Left ventricle myocardium superior (tissue), 1 donor: ENCODE measurements at regions not wholly inside any gene's neighbourhood (a gene's known extent, or its start where the extent isn't known, plus 50 kb on each side); places are given as distances from the start of the nearest gene placed in this dataset.
"Not testable (repeated sequence)": the region's sequence is repeated elsewhere in the genome, so short reads cannot be mapped to it uniquely, and the experiment has no call there.

Experiments used
- ATAC-seq: fragments of 200-7000 bp; cut with Tn5 transposase; one replicate; pipeline ENCODE4 v1.9.1; 2020; ENCODE audit warnings: mild to moderate bottlenecking, moderate library complexity
- DNase-seq: peaks from one replicate; pipeline ENCODE4 v3.0.0-alpha.2; 2020
- intact Hi-C: fragments of 100-400 bp; cut with micrococcal nuclease; formaldehyde crosslinking; loops from one replicate; pipeline ENCODE4 v1.11.0; 2022
- donor health status: DM: no; HTN: yes; CAD: no; lungs with severe emphysema.

- intact Hi-C loops: no loop called here
- DNase-seq: peak; percentile 15
- no peak for ATAC-seq
Observed at GRCh38 chr7:9029681-9030530, 596.5 kb downstream of the NXPH1 start.

GRCh38 chr7:9030976-9031375, 597.6 kb downstream of the NXPH1 start:
- intact Hi-C loops: no loop called here
- ATAC-seq (no peak), DNase-seq (no peak)

GRCh38 chr7:9031386-9031785, 598.0 kb downstream of the NXPH1 start:
- DNase-seq: no peak
- no peak for ATAC-seq
- intact Hi-C loops: no loop called here

GRCh38 chr7:9036080-9036479, 602.7 kb downstream of the NXPH1 start:
- intact Hi-C loops: no loop called here
- DNase-seq (no peak), ATAC-seq (no peak)

DNA sequence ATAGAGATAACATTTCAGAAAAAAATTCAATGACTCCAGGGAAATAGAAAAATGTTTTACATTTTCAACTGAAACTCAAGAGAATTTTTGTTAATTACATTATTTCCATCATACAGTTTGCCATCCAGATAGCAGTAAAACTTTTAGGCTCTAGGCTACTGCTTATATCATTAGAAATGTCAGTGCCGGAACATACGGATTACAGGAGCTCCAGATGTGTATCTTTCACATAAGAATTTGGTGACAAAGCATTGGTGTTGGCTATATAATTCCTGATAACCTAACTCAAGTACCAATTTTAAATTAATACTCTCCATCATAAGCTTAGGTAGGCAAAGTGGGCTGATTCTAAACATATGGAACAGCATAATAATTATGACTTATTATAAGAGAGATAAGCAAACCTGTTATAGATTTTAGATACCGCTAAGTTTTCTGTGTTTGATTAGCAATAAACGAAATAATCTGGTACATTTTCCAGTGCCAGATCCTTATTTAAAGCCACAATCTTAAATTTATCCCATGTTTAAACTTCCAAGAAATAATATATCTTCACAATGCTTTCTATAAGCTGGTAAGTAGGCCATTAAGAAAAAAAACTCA, 637.9 kb downstream of the NXPH1 start:
- ATAC-seq (no peak), DNase-seq (no peak)
- intact Hi-C loops: no loop called here

DNA sequence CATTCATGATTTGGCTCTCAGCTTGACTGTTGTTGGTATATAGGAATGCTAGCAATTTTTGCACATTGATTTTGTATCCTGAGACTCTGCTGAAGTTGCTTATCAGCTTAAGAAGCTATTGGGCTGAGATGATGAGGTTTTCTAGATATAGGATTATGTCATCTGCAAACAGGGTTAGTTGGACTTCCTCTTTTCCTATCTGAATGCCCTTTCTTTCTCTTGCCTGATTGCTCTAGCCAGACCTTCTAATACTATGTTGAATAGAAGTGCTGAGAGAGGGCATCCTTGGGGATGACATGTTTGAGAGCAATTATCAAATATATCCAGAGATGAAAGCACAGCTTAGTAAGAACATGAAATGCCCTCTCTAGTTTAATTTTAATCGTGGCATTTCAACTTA, 642.4 kb downstream of the NXPH1 start:
- intact Hi-C loops, DNase-seq, ATAC-seq: not testable (repeated sequence)

- intact Hi-C loops: no loop called here
- DNase-seq (no peak), ATAC-seq (no peak)
Observed at GRCh38 chr7:9082203-9082602, 648.8 kb downstream of the NXPH1 start.

DNA sequence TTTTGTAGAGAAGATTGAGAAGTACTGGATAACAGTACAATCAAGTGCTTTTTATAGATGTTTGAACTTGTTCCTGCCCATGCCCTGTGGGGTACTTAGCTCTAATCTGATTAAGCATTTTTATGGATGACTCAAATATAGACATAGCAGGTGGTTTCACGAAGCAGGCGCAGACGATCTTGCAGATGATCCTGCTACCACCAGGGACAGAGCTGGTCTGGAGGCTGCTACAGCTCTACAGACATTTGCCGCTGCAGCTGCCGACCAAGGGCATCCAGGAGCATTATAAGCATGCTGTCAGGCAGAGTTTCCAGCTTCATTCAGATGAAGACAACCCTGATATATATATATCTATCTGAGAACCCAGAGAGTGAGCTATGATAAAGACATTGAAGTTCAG, 650.4 kb downstream of the NXPH1 start:
- intact Hi-C loops: no loop called here
- ATAC-seq (no peak), DNase-seq (no peak)

GRCh38 chr7:9091282-9091681, 657.9 kb downstream of the NXPH1 start:
- DNase-seq (no peak), ATAC-seq (no peak)
- intact Hi-C loops: no loop called here

DNA sequence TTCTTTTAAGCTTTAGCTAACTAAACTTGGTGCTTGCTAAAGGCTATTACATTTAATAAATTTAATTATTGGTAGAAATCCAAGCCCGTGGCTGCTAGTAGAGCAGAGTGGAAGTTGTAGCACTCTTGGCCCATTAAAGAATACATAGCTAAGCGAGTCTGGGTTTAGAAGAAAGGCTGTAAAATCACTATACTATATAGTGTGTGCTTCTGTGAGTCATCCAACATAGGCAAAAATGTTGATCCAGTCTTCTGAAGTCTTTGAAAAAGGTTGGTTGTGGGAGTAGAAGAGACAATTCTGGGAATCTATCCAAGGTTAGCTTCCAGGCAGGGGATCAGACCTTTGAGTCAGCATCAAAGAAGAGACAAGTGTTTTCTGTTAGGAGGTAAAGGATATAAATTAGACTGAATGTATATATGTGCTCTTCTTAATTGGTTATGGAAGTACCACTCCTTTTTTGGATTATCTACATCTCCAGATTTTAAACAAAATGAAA, 664.2 kb downstream of the NXPH1 start:
- ATAC-seq (no peak), DNase-seq (no peak)
- intact Hi-C loops: no loop called here

DNA sequence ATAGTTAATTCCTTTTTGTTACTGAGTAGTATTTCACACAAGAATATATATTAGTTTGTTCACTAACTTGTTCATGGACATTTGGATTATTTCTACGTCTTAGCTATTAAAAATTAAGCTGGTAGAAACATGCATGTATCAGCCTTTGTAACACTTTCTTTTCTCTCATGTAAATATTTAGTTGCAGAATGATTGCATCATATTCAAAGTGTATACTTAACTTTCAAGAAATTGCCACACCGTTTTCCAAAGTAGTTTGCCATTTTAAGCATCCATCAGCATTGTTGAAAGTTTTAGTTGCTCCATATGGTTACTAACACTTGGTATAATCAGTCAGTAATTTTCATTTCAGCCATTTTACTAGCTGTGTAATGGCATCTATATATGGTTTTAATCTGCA, 666.9 kb downstream of the NXPH1 start:
- intact Hi-C loops: no loop called here
- ATAC-seq: no peak
- no peak for DNase-seq

- DNase-seq: no peak
- ATAC-seq: no peak
- intact Hi-C loops: no loop called here
Observed at GRCh38 chr7:9102846-9103245, 669.4 kb downstream of the NXPH1 start.

DNA sequence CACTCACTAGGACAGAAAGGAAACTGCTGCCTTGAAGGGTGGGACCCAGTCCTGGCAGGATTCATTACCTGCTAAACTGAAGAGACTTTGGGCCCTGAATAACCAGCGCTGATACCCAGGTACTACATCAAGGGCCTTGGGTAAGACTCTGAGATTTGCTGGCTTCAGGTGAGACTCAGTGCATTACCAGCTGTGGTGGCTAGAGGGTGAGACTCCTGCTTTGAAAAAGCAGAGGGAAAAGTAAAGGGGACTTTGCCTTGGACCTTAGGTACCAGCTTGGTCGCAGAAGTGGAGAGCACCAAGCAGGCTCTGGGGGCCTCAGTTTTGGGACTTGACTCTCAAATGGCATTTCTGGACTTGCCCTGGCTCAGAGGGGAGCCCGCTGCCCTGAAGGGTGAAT, 673.3 kb downstream of the NXPH1 start:
- ATAC-seq: no peak
- DNase-seq: no peak
- intact Hi-C loops: no loop called here

DNA sequence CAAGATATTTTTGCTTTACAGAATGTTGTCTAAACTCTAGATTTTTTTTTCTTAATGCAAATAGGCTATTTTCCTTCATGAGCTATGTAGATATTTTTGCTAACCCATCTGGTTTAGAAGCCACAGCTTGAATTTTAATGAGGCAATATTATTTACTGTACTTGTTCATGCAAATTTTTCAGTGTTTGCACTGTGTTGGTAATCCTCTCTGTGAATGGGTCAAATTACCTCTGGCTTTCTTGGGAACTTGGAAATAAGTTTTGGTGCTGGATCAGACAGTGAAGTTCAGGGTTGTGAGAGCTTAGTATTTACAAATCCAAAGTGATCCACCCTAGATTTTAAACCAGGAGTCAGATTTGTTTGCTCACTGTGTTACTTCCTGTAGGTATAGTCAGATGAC, 686.9 kb downstream of the NXPH1 start:
- no peak for ATAC-seq
- no peak for DNase-seq
- intact Hi-C loops: no loop called here

DNA sequence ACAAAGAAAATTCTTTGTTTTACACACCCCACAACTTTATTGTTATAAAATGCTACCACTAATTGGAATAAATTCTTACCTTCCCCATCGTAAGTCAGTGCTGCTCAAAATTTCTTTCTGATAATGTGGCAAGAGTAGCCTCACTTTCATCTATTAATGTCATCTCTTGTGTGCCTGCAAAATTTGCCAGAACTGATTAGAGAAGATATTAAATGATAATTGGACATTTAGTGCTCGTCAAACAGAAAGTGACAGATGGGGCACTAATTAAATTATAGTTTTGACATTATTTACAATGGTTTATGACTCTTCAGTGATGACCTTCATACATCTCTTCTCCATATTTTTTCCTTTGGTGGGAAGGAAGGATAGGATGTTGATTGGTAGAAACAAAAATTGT, 690.9 kb downstream of the NXPH1 start:
- DNase-seq (no peak), ATAC-seq (no peak)
- intact Hi-C loops: no loop called here

GRCh38 chr7:9125246-9125645, 691.8 kb downstream of the NXPH1 start:
- no peak for DNase-seq
- ATAC-seq: no peak
- intact Hi-C loops: no loop called here

- ATAC-seq (no peak), DNase-seq (no peak)
- intact Hi-C loops: no loop called here
Observed at GRCh38 chr7:9127901-9128300, 694.5 kb downstream of the NXPH1 start.

DNA sequence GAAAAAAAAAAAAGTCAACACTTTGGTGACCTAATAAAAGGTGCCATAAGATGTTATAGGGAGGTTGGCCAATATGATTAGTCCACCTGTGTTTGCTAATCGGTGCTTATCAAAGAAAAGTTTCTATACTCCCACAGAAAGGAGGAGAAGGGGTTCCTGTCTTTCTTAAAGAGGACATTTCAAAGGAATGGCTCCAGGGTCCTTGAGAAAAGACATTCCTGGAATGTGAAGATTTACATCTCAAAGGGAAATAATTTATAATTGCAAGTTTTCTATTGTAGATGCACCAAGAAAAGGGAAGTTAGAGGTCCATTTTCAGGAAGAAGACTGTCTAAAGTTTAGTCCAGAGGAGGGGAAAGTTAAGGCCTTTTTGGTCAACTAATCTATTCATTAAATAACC, 715.3 kb downstream of the NXPH1 start:
- ATAC-seq (no peak), DNase-seq (no peak)
- intact Hi-C loops: no loop called here

DNA sequence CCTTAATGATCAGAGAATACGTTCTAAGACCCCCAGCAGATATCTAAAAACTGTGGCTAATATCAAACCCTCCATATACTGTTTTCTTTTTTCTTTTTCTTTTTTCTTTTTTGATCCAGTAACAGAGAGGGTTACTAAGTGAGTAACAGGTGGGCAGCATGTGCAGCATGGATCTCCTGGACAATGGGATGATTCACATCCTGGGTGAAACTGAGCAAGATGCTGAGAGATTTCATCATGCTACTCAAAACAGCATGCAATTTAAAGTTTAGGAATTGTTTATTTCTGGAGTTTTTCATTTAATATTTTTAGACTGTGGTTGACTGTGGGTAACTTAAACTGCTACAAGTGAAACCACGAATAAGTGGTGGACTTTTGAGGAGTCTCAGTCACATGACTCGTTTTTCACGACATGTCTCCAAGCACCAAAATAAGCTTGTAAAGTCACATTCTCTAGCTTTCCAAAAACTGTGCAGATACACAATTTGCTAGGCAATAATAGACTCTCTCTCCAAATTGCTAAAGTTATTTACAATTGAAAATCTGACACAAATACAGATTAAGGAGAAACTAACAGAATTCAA, 716.2 kb downstream of the NXPH1 start:
- ATAC-seq (no peak), DNase-seq (no peak)
- intact Hi-C loops: no loop called here

DNA sequence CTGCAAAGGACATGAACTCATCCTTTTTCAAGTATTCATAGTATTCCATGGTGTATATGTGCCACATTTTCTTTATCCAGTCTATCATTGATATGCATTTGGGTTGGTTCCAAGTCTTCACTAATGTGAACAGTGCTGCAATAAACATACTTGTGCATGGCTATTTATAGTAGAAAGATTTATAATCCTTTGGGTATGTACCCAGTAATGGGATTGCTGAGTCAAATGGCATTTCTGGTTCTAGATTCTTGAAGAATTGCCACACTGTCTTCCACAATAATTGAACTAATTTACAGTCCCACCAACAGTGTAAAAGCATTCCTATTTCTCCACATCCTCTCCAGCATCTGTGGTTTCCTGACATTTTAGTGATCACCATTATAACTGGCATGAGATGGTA, 730.3 kb downstream of the NXPH1 start:
- intact Hi-C loops, DNase-seq, ATAC-seq: not testable (repeated sequence)

- no peak for DNase-seq
- ATAC-seq: no peak
- intact Hi-C loops: no loop called here
Observed at GRCh38 chr7:9175871-9176270, 742.5 kb downstream of the NXPH1 start.
